A549 (cell line): ENCODE measurements at regions not wholly inside any gene's neighbourhood (a gene's known extent, or its start where the extent isn't known, plus 50 kb on each side); places are given as distances from the start of the nearest gene placed in this dataset.

Source experiments
- ATAC-seq, 2 experiments: fragments of 200-7000 bp in 1 of 2; fragments of >200 bp in 1 of 2; cut with Nextera tagmentation in 1 of 2; cut with Tn5 transposase in 1 of 2; 3 replicates each; pipeline versions ENCODE4 v1.8.0 to v1.9.1; 2018 to 2020; ENCODE audit warnings: mild to moderate bottlenecking in 1 of 2, moderate library complexity in 1 of 2
- CTCF ChIA-PET: fragments of 300-600 bp; sonication (Branson Sonifier 250); formaldehyde crosslinking; extraction: SDS; loops from one replicate; lab custom pipeline; 2021; ENCODE audit warnings: antibody characterized with exemption, inconsistent platforms; lab: Yijun Ruan, JAX
- POLR2A ChIA-PET: fragments of 350-600 bp; formaldehyde crosslinking; extraction: SDS; loops from one replicate; lab custom pipeline; 2021; ENCODE audit warnings: antibody characterized with exemption, inconsistent platforms; lab: Yijun Ruan, JAX
- DNase-seq, 2 experiments: peaks; one replicate each; pipeline versions ENCODE4 v3.0.0 to v3.0.0-alpha.2; 2011 to 2016; ENCODE audit warnings: low read depth in 1 of 2, low spot score in 1 of 2
- FAIRE-seq: peaks from 2 replicates; lab custom pipeline; 2011; peaks lifted over from hg19 to GRCh38; lab: Jason Lieb, UNC
- H3K27ac ChIP-seq, 2 experiments: fragments of >200 bp; sonication (Bioruptor Twin); formaldehyde crosslinking; 3 replicates each; pipeline ENCODE4 v1.5.1; 2016 to 2017
- H3K4me1 ChIP-seq: fragments of >200 bp; sonication (Bioruptor Twin); formaldehyde crosslinking; 3 replicates; pipeline ENCODE4 v1.6.1; 2016
- H3K4me2 ChIP-seq: fragments of >200 bp; sonication (Bioruptor Twin); formaldehyde crosslinking; 3 replicates; pipeline ENCODE4 v1.6.1; 2016
- H3K4me3 ChIP-seq: fragments of >200 bp; sonication (Bioruptor Twin); formaldehyde crosslinking; 3 replicates; pipeline ENCODE4 v1.5.1; 2016
- H3K9me3 ChIP-seq: fragments of >200 bp; sonication (Bioruptor Twin); formaldehyde crosslinking; 3 replicates; pipeline ENCODE4 v1.6.1; 2016
- CBX2 ChIP-seq: fragments of 200-600 bp; sonication (generic); IDR thresholded peaks from 2 replicates; pipeline ENCODE4 v1.6.1; 2016; ENCODE audit warnings: low read depth, mild to moderate bottlenecking, borderline replicate concordance
- CBX8 ChIP-seq: fragments of 200-600 bp; sonication (generic); IDR thresholded peaks from 2 replicates; pipeline ENCODE4 v1.6.1; 2016
- CEBPB ChIP-seq, 2 experiments: fragments of >200 bp in 1 of 2; sonication (Bioruptor Twin) in 1 of 2; formaldehyde crosslinking in 1 of 2; IDR thresholded peaks; 2 replicates each; pipeline ENCODE4 v1.6.1; 2012 to 2016
- CHD2 ChIP-seq: fragments of 150-350 bp; IDR thresholded peaks from 2 replicates; pipeline ENCODE4 v1.6.1; 2014; ENCODE audit warnings: low read length; ENCODE audit not compliant: partially characterized antibody
- CTCF ChIP-seq: fragments of >200 bp; sonication (Bioruptor Twin); formaldehyde crosslinking; IDR thresholded peaks from 3 replicates; pipeline ENCODE4 v1.5.1; 2016
- EHF ChIP-seq: fragments of 250-450 bp; sonication (Bioruptor Pico); IDR thresholded peaks from 2 replicates; pipeline ENCODE4 v1.5.0; 2020; ENCODE audit warnings: mild to moderate bottlenecking
- ESRRA ChIP-seq: fragments of 150-350 bp; IDR thresholded peaks from 2 replicates; pipeline ENCODE4 v1.6.1; 2014; ENCODE audit warnings: mild to moderate bottlenecking, low read length, borderline replicate concordance
- FOXS1 ChIP-seq: fragments of 250-450 bp; sonication (Bioruptor Pico); IDR thresholded peaks from 2 replicates; pipeline ENCODE4 v1.5.0; 2020; ENCODE audit warnings: mild to moderate bottlenecking, moderate library complexity
- HES2 ChIP-seq: fragments of >200 bp; sonication (Bioruptor Twin); formaldehyde crosslinking; IDR thresholded peaks from 2 replicates; pipeline ENCODE4 v1.6.1; 2016
- HOXA7 ChIP-seq: fragments of 250-450 bp; sonication (Bioruptor Pico); IDR thresholded peaks from 2 replicates; pipeline ENCODE4 v1.5.0; 2020; ENCODE audit warnings: mild to moderate bottlenecking, moderate library complexity
- HOXB5 ChIP-seq: fragments of 250-450 bp; sonication (Bioruptor Pico); IDR thresholded peaks from 2 replicates; pipeline ENCODE4 v1.5.0; 2020; ENCODE audit warnings: mild to moderate bottlenecking, moderate library complexity
- KDM1A ChIP-seq: fragments of 200-600 bp; sonication (generic); IDR thresholded peaks from 2 replicates; pipeline ENCODE4 v1.6.1; 2016; ENCODE audit warnings: low read depth, mild to moderate bottlenecking
- KDM5A ChIP-seq: fragments of 200-600 bp; sonication (generic); IDR thresholded peaks from 2 replicates; pipeline ENCODE4 v1.6.1; 2016; ENCODE audit warnings: antibody characterized with exemption, mild to moderate bottlenecking
- NPAS2 ChIP-seq: fragments of 250-450 bp; sonication (Bioruptor Pico); IDR thresholded peaks from 2 replicates; pipeline ENCODE4 v1.8.0; 2022; ENCODE audit warnings: mild to moderate bottlenecking, moderate library complexity, borderline replicate concordance
- PHF8 ChIP-seq: fragments of 200-600 bp; sonication (generic); IDR thresholded peaks from 2 replicates; pipeline ENCODE4 v1.6.1; 2016; ENCODE audit warnings: low read depth, mild to moderate bottlenecking, antibody characterized with exemption, moderate library complexity, borderline replicate concordance
- POLR2A ChIP-seq: IDR thresholded peaks from 2 replicates; pipeline ENCODE4 v1.6.1; 2012; ENCODE audit warnings: mild to moderate bottlenecking, low read length
- RCOR1 ChIP-seq: fragments of 150-350 bp; IDR thresholded peaks from 2 replicates; pipeline ENCODE4 v1.6.1; 2014; ENCODE audit warnings: antibody characterized with exemption, low read length, low read depth
- RNF2 ChIP-seq: fragments of 200-600 bp; sonication (generic); IDR thresholded peaks from 2 replicates; pipeline ENCODE4 v1.6.1; 2016; ENCODE audit warnings: low read depth, mild to moderate bottlenecking, antibody characterized with exemption, moderate library complexity, borderline replicate concordance
- SREBF2 ChIP-seq: fragments of 450-650 bp; IDR thresholded peaks from 2 replicates; pipeline ENCODE4 v1.6.1; 2014; ENCODE audit warnings: mild to moderate bottlenecking, moderate library complexity
- TP53 ChIP-seq: fragments of 250-450 bp; sonication (Bioruptor Pico); IDR thresholded peaks from 2 replicates; pipeline ENCODE4 v1.5.0; 2021; ENCODE audit warnings: mild to moderate bottlenecking, moderate library complexity
- USF2 ChIP-seq: fragments of 450-650 bp; IDR thresholded peaks from 2 replicates; pipeline ENCODE4 v1.6.1; 2014; ENCODE audit warnings: antibody characterized with exemption
- ZFP36 ChIP-seq: fragments of 450-650 bp; IDR thresholded peaks from 2 replicates; pipeline ENCODE4 v1.6.1; 2014; ENCODE audit warnings: borderline replicate concordance; ENCODE audit not compliant: partially characterized antibody
- WGBS: methylation state at CpG from one replicate; pipeline ENCODE4 v1.1.6; 2017; ENCODE audit errors: missing lambda C conversion rate; 5-methylcytosine and 5-hydroxymethylcytosine counted together
- TF ChIP-seq, protein P1 (sequence below): fragments of >200 bp; sonication (Bioruptor Twin); formaldehyde crosslinking; IDR thresholded peaks from 3 replicates; pipeline ENCODE4 v1.6.1; 2016

DNA sequence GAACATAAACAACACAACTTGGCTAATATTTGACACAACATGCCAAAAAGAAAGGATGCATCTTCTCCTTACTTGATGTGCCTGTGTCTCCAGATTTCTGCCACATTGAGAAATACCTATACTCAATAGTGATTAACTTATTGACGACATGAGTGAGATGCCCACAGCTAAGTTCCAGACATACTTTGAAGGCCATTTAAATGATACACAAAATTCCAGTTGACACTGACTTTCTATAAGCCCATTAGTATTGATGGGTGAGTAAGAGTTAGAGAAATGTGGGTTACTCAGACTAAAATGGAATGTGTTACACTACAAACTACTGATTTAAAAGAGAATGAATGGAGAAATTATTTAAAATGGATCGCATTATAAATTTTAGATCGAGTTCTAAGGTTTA lies 838.2 kb upstream of the MGAT4C start:
- no peak overlapping the region for H3K27ac ChIP-seq
- H3K4me1 ChIP-seq, result no peaks in the 10 kb centered on the region
- FAIRE-seq (no peak), ATAC-seq (no peak), DNase-seq (no peak)
- TF ChIP-seq KDM5A, result no peak
- no peak for TF ChIP-seq FOXS1
- no peak for TF ChIP-seq KDM1A
- no peak for TF ChIP-seq NPAS2 (CRISPR knock-in tag)
- TF ChIP-seq ZFP36, result no peak
- TF ChIP-seq HOXA7 (CRISPR knock-in tag), result no peak
- TF ChIP-seq, all 56 proteins: peak for 0
- ChIA-PET CTCF (no interaction called here), POLR2A (no interaction called here)
- H3K4me2 ChIP-seq, result no peak overlapping the region
- H3K9me3 ChIP-seq, result no peaks in the 10 kb centered on the region
- H3K4me3 ChIP-seq, result no peak overlapping the region
- WGBS, result 37% methylated on average over 3 of the region's 3 CpGs

- Histone ChIP-seq H3K4me1 (no peaks in the 10 kb centered on the region), H3K9me3 (no peaks in the 10 kb centered on the region), H3K27ac (no peak overlapping the region), H3K4me2 (no peak overlapping the region), H3K4me3 (no peak overlapping the region)
- no peak for DNase-seq
- WGBS, result 97% methylated on average over 1 of the region's 1 CpG
- CTCF ChIA-PET, result no interaction called here
- TF ChIP-seq CBX8, result no peak
- TF ChIP-seq, protein P1, sequence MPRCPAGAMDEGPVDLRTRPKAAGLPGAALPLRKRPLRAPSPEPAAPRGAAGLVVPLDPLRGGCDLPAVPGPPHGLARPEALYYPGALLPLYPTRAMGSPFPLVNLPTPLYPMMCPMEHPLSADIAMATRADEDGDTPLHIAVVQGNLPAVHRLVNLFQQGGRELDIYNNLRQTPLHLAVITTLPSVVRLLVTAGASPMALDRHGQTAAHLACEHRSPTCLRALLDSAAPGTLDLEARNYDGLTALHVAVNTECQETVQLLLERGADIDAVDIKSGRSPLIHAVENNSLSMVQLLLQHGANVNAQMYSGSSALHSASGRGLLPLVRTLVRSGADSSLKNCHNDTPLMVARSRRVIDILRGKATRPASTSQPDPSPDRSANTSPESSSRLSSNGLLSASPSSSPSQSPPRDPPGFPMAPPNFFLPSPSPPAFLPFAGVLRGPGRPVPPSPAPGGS, result no peak
- no peak for TF ChIP-seq EHF (CRISPR knock-in tag)
- TF ChIP-seq CHD2, result no peak
- TF ChIP-seq RCOR1, result no peak
- no peak for TF ChIP-seq HOXB5 (CRISPR knock-in tag)
- TF ChIP-seq FOXS1, result no peak
- TF ChIP-seq USF2, result no peak
- TF ChIP-seq PHF8, result no peak
- no peak for TF ChIP-seq CBX2
- TF ChIP-seq ESRRA, result no peak
- TF ChIP-seq RNF2, result no peak
- no peak for TF ChIP-seq SREBF2
- no peak for TF ChIP-seq CEBPB (IDR thresholded peaks at IDR 0.05)
- TF ChIP-seq HES2, result no peak
- no peak for TF ChIP-seq POLR2A
- no peak for TF ChIP-seq TP53 (CRISPR knock-in tag)
- TF ChIP-seq CTCF, result no peak
- POLR2A ChIA-PET, result no interaction called here
- no peak for FAIRE-seq
- ATAC-seq, result no peak
These were observed 836.2 kb upstream of the MGAT4C start for GRCh38 chr12:87092421-87092820.
